Astrocyte of the cerebellum (primary cell): ENCODE measurements at regions not wholly inside any gene's neighbourhood (a gene's known extent, or its start where the extent isn't known, plus 50 kb on each side); places are given as distances from the start of the nearest gene placed in this dataset.

Source experiments
- DNase-seq: peaks from one replicate; pipeline ENCODE4 v3.0.0-alpha.2; 2011; ENCODE audit warnings: low read depth
- H3K4me3 ChIP-seq: 2 replicates; pipeline ENCODE4 v1.5.1; 2011; ENCODE audit warnings: mild to moderate bottlenecking, low read depth, low read length, moderate library complexity
- CTCF ChIP-seq: IDR thresholded peaks from 2 replicates; pipeline ENCODE4 v1.5.1; 2012; ENCODE audit warnings: low read length, low read depth, moderate library complexity, mild to moderate bottlenecking; ENCODE audit errors: missing control alignments
- in situ Hi-C: cut with HindIII; loops from 2 replicates; pipeline ENCODE4 v1.10.0; 2017; ENCODE audit warnings: low sequenced_read_pairs

- no peak for TF ChIP-seq CTCF
- in situ Hi-C loops = no loop called here
- H3K4me3 ChIP-seq = no peak overlapping the region
- no peak for DNase-seq
Observed at GRCh38 chr7:46291050-46291438, 370.0 kb upstream of the IGFBP3 start.

GRCh38 chr7:46290374-46291049 lies 369.4 kb upstream of the IGFBP3 start:
- in situ Hi-C loops = no loop called here
- DNase-seq = no peak
- TF ChIP-seq CTCF = no peak
- no peak overlapping the region for H3K4me3 ChIP-seq

- DNase-seq = no peak
- no peak overlapping the region for H3K4me3 ChIP-seq
- in situ Hi-C loops = no loop called here
- TF ChIP-seq CTCF = no peak
Observed at GRCh38 chr7:46288861-46289260, 367.8 kb upstream of the IGFBP3 start.

- TF ChIP-seq CTCF = no peak
- in situ Hi-C loops = no loop called here
- H3K4me3 ChIP-seq = no peak overlapping the region
- DNase-seq = no peak
Observed at GRCh38 chr7:46288010-46288409, 366.9 kb upstream of the IGFBP3 start.

- DNase-seq = no peak
- in situ Hi-C loops = no loop called here
Observed at GRCh38 chr7:46286957-46287356, 365.9 kb upstream of the IGFBP3 start.

GRCh38 chr7:46286356-46286755 lies 365.3 kb upstream of the IGFBP3 start:
- no peak for TF ChIP-seq CTCF
- no peak overlapping the region for H3K4me3 ChIP-seq
- in situ Hi-C loops = no loop called here
- no peak for DNase-seq

More at GRCh38 chr7:46286957-46287356, 365.9 kb upstream of the IGFBP3 start:
- no peak for TF ChIP-seq CTCF
- H3K4me3 ChIP-seq = no peak overlapping the region

GRCh38 chr7:46285878-46286277 lies 364.8 kb upstream of the IGFBP3 start:
- TF ChIP-seq CTCF = no peak
- in situ Hi-C loops = no loop called here
- DNase-seq = peak; percentile 11

More at GRCh38 chr7:46285878-46286277, 364.8 kb upstream of the IGFBP3 start:
- H3K4me3 ChIP-seq = no peak overlapping the region
